HEK293T (cell line): ENCODE measurements at regions not wholly inside any gene's neighbourhood (a gene's known extent, or its start where the extent isn't known, plus 50 kb on each side); places are given as distances from the start of the nearest gene placed in this dataset.

Experiments
- CTCF ChIA-PET: fragments of 350-600 bp; formaldehyde crosslinking; extraction: SDS; loops from one replicate; lab custom pipeline; 2021; ENCODE audit warnings: antibody characterized with exemption, inconsistent platforms; lab: Yijun Ruan, JAX
- POLR2A ChIA-PET: fragments of 350-600 bp; formaldehyde crosslinking; extraction: SDS; loops from one replicate; lab custom pipeline; 2020; ENCODE audit warnings: antibody characterized with exemption, inconsistent platforms; lab: Yijun Ruan, JAX
- DNase-seq: peaks from one replicate; pipeline ENCODE4 v3.0.0; 2012; ENCODE audit warnings: mixed read lengths; ENCODE audit errors: extremely low spot score
- ARNT ChIP-seq: fragments of 450-650 bp; IDR thresholded peaks from 2 replicates; pipeline ENCODE4 v1.6.1; 2017; ENCODE audit warnings: mild to moderate bottlenecking
- BHLHE40 ChIP-seq: fragments of 450-650 bp; IDR thresholded peaks from 2 replicates; pipeline ENCODE4 v1.6.1; 2016; ENCODE audit warnings: mild to moderate bottlenecking, moderate library complexity, borderline replicate concordance
- CTBP1 ChIP-seq: fragments of 450-650 bp; IDR thresholded peaks from 2 replicates; pipeline ENCODE4 v1.6.1; 2016; ENCODE audit warnings: borderline replicate concordance
- ELF4 ChIP-seq: fragments of 450-650 bp; IDR thresholded peaks from 2 replicates; pipeline ENCODE4 v1.6.1; 2017; ENCODE audit warnings: antibody characterized with exemption
- FOXA1 ChIP-seq: fragments of 450-650 bp; IDR thresholded peaks from 2 replicates; pipeline ENCODE4 v1.6.1; 2016; ENCODE audit warnings: mild to moderate bottlenecking
- FOXK2 ChIP-seq: fragments of 450-650 bp; IDR thresholded peaks from 2 replicates; pipeline ENCODE4 v1.6.1; 2016; ENCODE audit warnings: mild to moderate bottlenecking
- HDGF ChIP-seq: fragments of 450-650 bp; IDR thresholded peaks from 2 replicates; pipeline ENCODE4 v1.6.1; 2017; ENCODE audit warnings: antibody characterized with exemption, borderline replicate concordance
- L3MBTL2 ChIP-seq: fragments of 450-650 bp; conservative IDR thresholded peaks from 2 replicates; pipeline ENCODE4 v1.6.1; 2016; ENCODE audit warnings: mild to moderate bottlenecking
- LEF1 ChIP-seq: fragments of 450-650 bp; IDR thresholded peaks from 2 replicates; pipeline ENCODE4 v1.6.1; 2017; ENCODE audit warnings: mild to moderate bottlenecking, borderline replicate concordance
- NFRKB ChIP-seq: fragments of 450-650 bp; IDR thresholded peaks from 2 replicates; pipeline ENCODE4 v1.6.1; 2016; ENCODE audit warnings: mild to moderate bottlenecking, moderate library complexity
- SP1 ChIP-seq: fragments of 450-650 bp; IDR thresholded peaks from 2 replicates; pipeline ENCODE4 v1.6.1; 2017
- SUZ12 ChIP-seq: fragments of 450-650 bp; IDR thresholded peaks from 2 replicates; pipeline ENCODE4 v1.6.1; 2016; ENCODE audit warnings: mild to moderate bottlenecking
- TARDBP ChIP-seq: fragments of 450-650 bp; IDR thresholded peaks from 2 replicates; pipeline ENCODE4 v1.6.1; 2016
- ZNF384 ChIP-seq: fragments of 450-650 bp; IDR thresholded peaks from 2 replicates; pipeline ENCODE4 v1.6.1; 2016
- TF ChIP-seq, protein P1 (sequence below): fragments of 450-650 bp; IDR thresholded peaks from 2 replicates; pipeline ENCODE4 v1.6.1; 2016

DNA sequence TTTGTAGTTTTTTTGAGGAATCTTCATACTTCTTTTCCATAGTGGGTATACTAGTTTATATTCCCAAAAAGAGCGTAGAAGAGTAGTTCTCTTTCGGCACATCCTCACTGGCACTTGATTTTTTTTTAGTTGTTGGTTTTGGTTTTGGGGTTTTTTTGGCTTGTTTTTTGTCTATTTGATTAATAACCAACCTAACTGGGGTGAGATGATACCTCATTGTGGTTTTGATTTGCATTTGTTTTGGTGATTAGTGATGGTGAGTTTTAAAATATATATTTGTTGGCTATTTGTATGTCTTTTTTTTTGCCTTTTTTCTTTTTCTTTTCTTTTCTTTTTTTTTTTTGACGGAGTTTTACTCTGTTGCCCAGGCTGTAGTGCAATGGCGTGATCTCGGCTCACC lies 69.7 kb upstream of the BTG1 start:
- ChIA-PET POLR2A (no interaction called here), CTCF (no interaction called here)
- no peak for TF ChIP-seq ARNT
- no peak for TF ChIP-seq L3MBTL2
- no peak for TF ChIP-seq LEF1
- TF ChIP-seq, protein P1, sequence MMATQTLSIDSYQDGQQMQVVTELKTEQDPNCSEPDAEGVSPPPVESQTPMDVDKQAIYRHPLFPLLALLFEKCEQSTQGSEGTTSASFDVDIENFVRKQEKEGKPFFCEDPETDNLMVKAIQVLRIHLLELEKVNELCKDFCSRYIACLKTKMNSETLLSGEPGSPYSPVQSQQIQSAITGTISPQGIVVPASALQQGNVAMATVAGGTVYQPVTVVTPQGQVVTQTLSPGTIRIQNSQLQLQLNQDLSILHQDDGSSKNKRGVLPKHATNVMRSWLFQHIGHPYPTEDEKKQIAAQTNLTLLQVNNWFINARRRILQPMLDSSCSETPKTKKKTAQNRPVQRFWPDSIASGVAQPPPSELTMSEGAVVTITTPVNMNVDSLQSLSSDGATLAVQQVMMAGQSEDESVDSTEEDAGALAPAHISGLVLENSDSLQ: no peak
- no peak for TF ChIP-seq FOXA1
- DNase-seq: no peak

DNA sequence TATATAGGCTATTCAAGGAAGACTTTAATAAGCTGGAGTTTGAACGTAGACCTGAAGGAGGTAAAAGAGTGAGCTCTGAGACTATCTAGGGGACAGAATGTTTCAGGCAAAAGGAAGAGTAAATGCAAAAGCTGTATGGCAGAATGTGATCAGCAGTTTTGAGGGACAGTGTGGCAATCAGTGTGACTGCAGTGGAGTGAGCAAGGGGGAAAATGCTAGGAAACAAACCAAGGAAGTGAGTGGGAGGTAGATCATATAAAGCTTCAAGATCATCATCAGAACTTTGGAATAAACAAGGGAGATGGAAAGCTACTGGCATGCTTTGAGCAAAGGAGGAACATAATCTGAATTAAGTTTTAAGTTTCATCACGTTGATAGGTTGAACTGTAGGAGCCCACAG lies 67.5 kb upstream of the BTG1 start:
- no peak for DNase-seq
- ChIA-PET POLR2A (interaction anchor here (1.2 kb wide), 1 partner anchor 67 kb away, joined by 5 read pairs; the partner anchor contains the start of gene BTG1), CTCF (no interaction called here)
- no peak for TF ChIP-seq NFRKB
- TF ChIP-seq SUZ12: no peak

DNA sequence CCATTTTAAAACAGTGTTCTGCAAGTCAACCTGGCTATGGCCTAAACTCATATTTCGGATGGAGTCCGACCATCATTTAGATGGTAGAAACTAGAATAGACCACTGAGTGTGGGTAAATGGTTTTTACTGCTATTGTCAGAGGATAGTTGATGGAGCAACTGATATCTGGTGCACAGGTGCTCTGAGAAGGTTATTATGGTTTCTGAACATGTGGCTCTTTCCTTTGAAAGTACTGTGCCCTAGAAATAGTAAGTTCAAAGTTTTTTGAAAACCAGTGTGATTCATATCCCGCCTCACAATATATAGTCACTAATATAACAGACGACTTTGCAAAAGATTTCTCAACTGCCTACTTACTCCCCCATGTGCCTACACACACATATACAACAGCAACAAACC lies 64.4 kb upstream of the BTG1 start:
- TF ChIP-seq SUZ12 (no peak), SP1 (no peak), FOXK2 (no peak), NFRKB (no peak), L3MBTL2 (no peak), BHLHE40 (no peak), ARNT (no peak)
- ChIA-PET POLR2A (interaction anchor here (1.6 kb wide), 1 partner anchor 65 kb away, joined by 7 read pairs; the partner anchor contains the start of gene BTG1), CTCF (no interaction called here)
- DNase-seq: no peak

DNA sequence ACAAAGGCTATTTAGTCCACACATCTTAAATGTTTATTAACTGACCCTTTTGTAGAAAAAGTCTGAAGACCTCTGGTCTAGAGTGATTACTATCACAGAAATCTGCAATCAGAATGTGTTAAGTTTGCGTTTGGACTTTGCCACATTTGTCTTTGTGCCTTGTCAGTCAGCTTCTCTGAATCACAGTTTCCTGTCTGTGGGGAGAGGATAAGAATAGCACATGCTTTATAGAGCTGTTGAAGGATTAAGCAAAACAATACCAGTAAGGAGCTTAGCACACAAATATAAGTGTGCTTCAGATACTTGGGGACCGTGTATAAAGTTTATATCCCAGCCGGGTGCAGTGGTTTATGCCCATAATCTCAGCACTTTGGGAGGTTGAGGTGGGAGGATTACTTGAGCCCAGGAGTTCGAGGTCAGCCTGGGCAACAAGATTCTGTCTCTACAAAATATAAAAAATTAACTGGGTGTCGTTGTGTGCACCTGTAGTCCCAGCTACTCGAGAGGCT lies 63.0 kb upstream of the BTG1 start:
- POLR2A ChIA-PET: no interaction called here
- TF ChIP-seq ELF4 (no peak), CTBP1 (no peak), ZNF384 (no peak)
- CTCF ChIA-PET: no interaction called here
- DNase-seq: no peak

DNA sequence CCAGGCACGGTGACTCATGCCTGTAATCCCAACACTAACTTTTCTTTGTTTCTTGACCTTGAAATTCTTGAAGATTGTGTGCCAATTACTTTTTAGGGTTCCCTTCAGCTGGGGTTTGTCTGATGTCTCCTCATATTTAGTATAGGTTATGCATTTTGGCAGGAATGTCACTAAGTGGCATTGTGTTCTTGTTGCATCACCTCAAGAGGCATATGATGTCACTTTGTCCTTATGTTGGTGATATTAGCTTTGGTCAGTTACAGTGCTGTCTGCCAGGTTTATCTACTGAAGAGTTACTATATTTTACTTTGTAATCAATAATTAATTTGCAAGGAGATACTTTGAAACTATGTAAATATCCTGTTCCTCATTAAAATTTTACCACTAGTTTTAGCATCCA lies 61.0 kb upstream of the BTG1 start:
- ChIA-PET POLR2A (interaction anchor here (2.2 kb wide), 1 partner anchor 61 kb away, joined by 15 read pairs; the partner anchor contains the start of gene BTG1), CTCF (interaction anchor here (0.6 kb wide), 1 partner anchor 396 kb away, joined by 3 read pairs; no protein-coding TSS in a partner anchor)
- no peak for TF ChIP-seq ZNF384
- no peak for TF ChIP-seq TARDBP
- no peak for TF ChIP-seq ELF4
- TF ChIP-seq ARNT: no peak
- TF ChIP-seq FOXK2: no peak
- DNase-seq: no peak

DNA sequence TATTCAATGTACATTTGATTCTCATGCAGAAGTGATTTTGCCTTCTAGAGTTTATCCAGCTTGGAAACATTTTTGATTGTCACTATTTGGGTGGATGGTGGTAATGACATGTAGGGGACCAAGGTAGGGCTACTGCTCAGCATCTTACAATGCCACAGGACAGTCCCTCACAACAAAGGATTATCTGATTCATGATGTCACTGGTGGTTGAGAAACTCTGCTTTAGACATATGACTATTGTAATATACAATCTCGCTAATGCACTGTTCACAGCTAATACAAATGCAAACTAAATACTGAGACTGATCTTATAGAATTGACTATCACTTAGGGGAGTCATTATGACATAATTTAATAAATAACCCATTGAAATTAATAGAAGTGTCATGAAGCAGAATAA lies 60.4 kb upstream of the BTG1 start:
- TF ChIP-seq SUZ12 (no peak), HDGF (no peak), L3MBTL2 (no peak), NFRKB (no peak), ZNF384 (no peak), CTBP1 (no peak)
- TF ChIP-seq, protein P1: no peak
- POLR2A ChIA-PET: interaction anchor here (2.2 kb wide), 1 partner anchor 60 kb away, joined by 15 read pairs; the partner anchor contains the start of gene BTG1

DNA sequence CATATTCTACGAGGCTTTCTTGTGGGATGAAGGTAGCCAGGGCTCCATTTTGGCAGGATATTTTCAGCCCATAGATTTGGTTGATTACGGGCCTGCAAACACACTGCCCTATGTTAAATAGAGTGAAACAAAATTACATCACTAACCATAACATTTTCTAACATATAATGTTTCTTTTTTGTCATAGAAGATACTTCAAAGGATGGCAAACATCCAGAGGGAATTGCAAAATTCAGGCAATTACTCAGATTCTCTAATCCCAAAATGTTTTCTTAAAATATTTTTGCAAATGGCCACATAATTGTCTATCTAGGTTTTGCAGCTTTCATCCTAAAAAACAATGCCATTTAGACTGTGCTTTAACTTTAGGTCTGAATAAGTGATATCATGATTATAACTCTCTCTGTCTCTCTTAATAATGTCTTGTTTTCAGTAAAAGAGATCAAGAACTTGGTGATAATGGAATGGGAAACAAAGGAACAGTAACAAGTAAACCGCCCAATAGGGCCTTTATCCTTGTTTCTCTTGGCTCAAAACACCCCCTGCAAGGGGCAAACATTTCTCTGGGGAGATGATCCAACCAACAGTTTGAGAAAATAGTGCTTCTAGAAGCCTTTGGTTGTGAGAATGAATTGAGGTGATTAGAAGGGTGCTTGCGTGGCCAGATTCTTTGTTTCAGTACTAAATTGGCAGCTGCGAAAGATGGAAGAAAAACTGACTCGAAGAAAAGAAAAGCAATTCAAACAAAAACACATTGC lies 54.4 kb upstream of the BTG1 start:
- DNase-seq: no peak
- TF ChIP-seq, protein P1: no peak
- TF ChIP-seq LEF1 (no peak), ARNT (no peak), L3MBTL2 (no peak), ZNF384 (no peak), HDGF (no peak), TARDBP (no peak), CTBP1 (no peak), ELF4 (no peak)
- ChIA-PET CTCF (interaction anchor here (0.6 kb wide), 1 partner anchor 1102 kb away, joined by 6 read pairs; no protein-coding TSS in a partner anchor), POLR2A (no interaction called here)

More for the DNA sequence above, 60.4 kb upstream of the BTG1 start:
- no peak for DNase-seq
- CTCF ChIA-PET: no interaction called here
